ENCODE measurements at regions not wholly inside any gene's neighbourhood (a gene's known extent, or its start where the extent isn't known, plus 50 kb on each side); places are given as distances from the start of the nearest gene placed in this dataset.

GRCh38 chr5:173689737-173690360 is 73.4 kb upstream of the BOD1 start:
- no peak for DNase-seq (ENCODE audit: low spot score)

GRCh38 chr5:173691931-173692330 is 75.5 kb upstream of the BOD1 start:
- no peak for DNase-seq (ENCODE audit: low spot score)

- DNase-seq (ENCODE audit: low spot score) = no peak
These were observed 77.2 kb upstream of the BOD1 start for GRCh38 chr5:173693670-173694069.

- DNase-seq (ENCODE audit: low spot score) = no peak
These were observed 79.8 kb upstream of the BOD1 start for GRCh38 chr5:173696216-173696615.

- DNase-seq (ENCODE audit: low spot score) = no peak
These were observed 81.6 kb upstream of the BOD1 start for GRCh38 chr5:173697931-173698579.

- no peak for DNase-seq (ENCODE audit: low spot score)
These were observed 83.5 kb upstream of the BOD1 start for GRCh38 chr5:173699966-173700365.

GRCh38 chr5:173703466-173703865 is 87.0 kb upstream of the BOD1 start:
- no peak for DNase-seq (ENCODE audit: low spot score)

GRCh38 chr5:173704615-173705511 is 88.4 kb upstream of the BOD1 start:
- DNase-seq (ENCODE audit: low spot score) = no peak

- no peak for DNase-seq (ENCODE audit: low spot score)
These were observed 89.1 kb upstream of the BOD1 start for GRCh38 chr5:173705512-173706044.

GRCh38 chr5:173706700-173707099 is 90.2 kb upstream of the BOD1 start:
- no peak for DNase-seq (ENCODE audit: low spot score)

- DNase-seq (ENCODE audit: low spot score) = no peak
These were observed 90.9 kb upstream of the BOD1 start for GRCh38 chr5:173707392-173707791.

GRCh38 chr5:173709145-173709544 is 92.7 kb upstream of the BOD1 start:
- DNase-seq (ENCODE audit: low spot score) = no peak

GRCh38 chr5:173709761-173710160 is 93.3 kb upstream of the BOD1 start:
- no peak for DNase-seq (ENCODE audit: low spot score)

GRCh38 chr5:173710528-173710927 is 94.1 kb upstream of the BOD1 start:
- DNase-seq (ENCODE audit: low spot score) = no peak

GRCh38 chr5:173711466-173711865 is 95.0 kb upstream of the BOD1 start:
- DNase-seq (ENCODE audit: low spot score) = no peak

- no peak for DNase-seq (ENCODE audit: low spot score)
These were observed 96.2 kb upstream of the BOD1 start for GRCh38 chr5:173712609-173713175.

- DNase-seq (ENCODE audit: low spot score) = no peak
These were observed 98.3 kb upstream of the BOD1 start for GRCh38 chr5:173714551-173715428.

GRCh38 chr5:173715607-173716006 is 99.2 kb upstream of the BOD1 start:
- DNase-seq (ENCODE audit: low spot score) = no peak

GRCh38 chr5:173716058-173716682 is 99.7 kb upstream of the BOD1 start:
- no peak for DNase-seq (ENCODE audit: low spot score)

- DNase-seq (ENCODE audit: low spot score) = no peak
These were observed 101.5 kb upstream of the BOD1 start for GRCh38 chr5:173717959-173718358.

- no peak for DNase-seq (ENCODE audit: low spot score)
These were observed 102.0 kb upstream of the BOD1 start for GRCh38 chr5:173718469-173718868.

Measured in CD4-positive, alpha-beta T cell treated with Interleukin-15 for 4 hours (primary cell).